ENCODE measurements at regions not wholly inside any gene's neighbourhood (a gene's known extent, or its start where the extent isn't known, plus 50 kb on each side); places are given as distances from the start of the nearest gene placed in this dataset.
"Not testable (repeated sequence)": the region's sequence is repeated elsewhere in the genome, so short reads cannot be mapped to it uniquely, and the experiment has no call there.

- FAIRE-seq = no peak
- DNase-seq (ENCODE audit: insufficient read length, low spot score) = no peak
- TF ChIP-seq POLR2A (IDR thresholded peaks at IDR 0.05; ENCODE audit: low read depth, low read length) = no peak
These were observed 77.6 kb downstream of the SETD4 start for GRCh38 chr21:35982717-35983116.

GRCh38 chr21:35981514-35982070, 78.7 kb downstream of the SETD4 start:
- TF ChIP-seq POLR2A (IDR thresholded peaks at IDR 0.05; ENCODE audit: low read depth, low read length) = no peak
- no peak for DNase-seq (ENCODE audit: insufficient read length, low spot score)
- no peak for FAIRE-seq

GRCh38 chr21:35980821-35981220, 79.5 kb downstream of the SETD4 start:
- DNase-seq (ENCODE audit: insufficient read length, low spot score) (no peak), FAIRE-seq (no peak)
- TF ChIP-seq POLR2A (IDR thresholded peaks at IDR 0.05; ENCODE audit: low read depth, low read length) = no peak

- DNase-seq (ENCODE audit: insufficient read length, low spot score); FAIRE-seq: not testable (repeated sequence)
These were observed 82.5 kb downstream of the SETD4 start for GRCh38 chr21:35977860-35978259.

GRCh38 chr21:35976929-35977328, 83.4 kb downstream of the SETD4 start:
- DNase-seq (ENCODE audit: insufficient read length, low spot score) = no peak
- TF ChIP-seq POLR2A (IDR thresholded peaks at IDR 0.05; ENCODE audit: low read depth, low read length) = no peak
- no peak for FAIRE-seq

- TF ChIP-seq POLR2A (IDR thresholded peaks at IDR 0.05; ENCODE audit: low read depth, low read length) = no peak
- FAIRE-seq (no peak), DNase-seq (ENCODE audit: insufficient read length, low spot score) (no peak)
These were observed 83.8 kb downstream of the SETD4 start for GRCh38 chr21:35976481-35976880.

GRCh38 chr21:35974775-35975174, 85.6 kb downstream of the SETD4 start:
- FAIRE-seq (no peak), DNase-seq (ENCODE audit: insufficient read length, low spot score) (no peak)
- TF ChIP-seq POLR2A (IDR thresholded peaks at IDR 0.05; ENCODE audit: low read depth, low read length) = no peak

- FAIRE-seq = no peak
These were observed 88.5 kb downstream of the SETD4 start for GRCh38 chr21:35971824-35972223.

GRCh38 chr21:35969281-35969680, 91.0 kb downstream of the SETD4 start:
- no peak for DNase-seq (ENCODE audit: insufficient read length, low spot score)
- no peak for FAIRE-seq
- TF ChIP-seq POLR2A (IDR thresholded peaks at IDR 0.05; ENCODE audit: low read depth, low read length) = no peak

More at GRCh38 chr21:35971824-35972223, 88.5 kb downstream of the SETD4 start:
- no peak for TF ChIP-seq POLR2A (IDR thresholded peaks at IDR 0.05; ENCODE audit: low read depth, low read length)
- no peak for DNase-seq (ENCODE audit: insufficient read length, low spot score)

GRCh38 chr21:35968564-35968963, 91.8 kb downstream of the SETD4 start:
- FAIRE-seq (no peak), DNase-seq (ENCODE audit: insufficient read length, low spot score) (no peak)
- TF ChIP-seq POLR2A (IDR thresholded peaks at IDR 0.05; ENCODE audit: low read depth, low read length) = no peak

GRCh38 chr21:35965699-35966098, 94.6 kb downstream of the SETD4 start:
- no peak for FAIRE-seq
- no peak for TF ChIP-seq POLR2A (IDR thresholded peaks at IDR 0.05; ENCODE audit: low read depth, low read length)
- DNase-seq (ENCODE audit: insufficient read length, low spot score) = no peak

- FAIRE-seq (no peak), DNase-seq (ENCODE audit: insufficient read length, low spot score) (peak; percentile 23)
- TF ChIP-seq POLR2A (IDR thresholded peaks at IDR 0.05; ENCODE audit: low read depth, low read length) = peak; percentile 24; the same call in 1 of the 2 replicates
These were observed 96.3 kb downstream of the SETD4 start for GRCh38 chr21:35963920-35964451.

GRCh38 chr21:35962917-35963316, 97.4 kb downstream of the SETD4 start:
- DNase-seq (ENCODE audit: insufficient read length, low spot score) (no peak), FAIRE-seq (no peak)
- TF ChIP-seq POLR2A (IDR thresholded peaks at IDR 0.05; ENCODE audit: low read depth, low read length) = no peak

- FAIRE-seq = no peak
- TF ChIP-seq POLR2A (IDR thresholded peaks at IDR 0.05; ENCODE audit: low read depth, low read length) = no peak
These were observed 106.3 kb downstream of the SETD4 start for GRCh38 chr21:35954066-35954465.

GRCh38 chr21:35953597-35953996, 106.7 kb downstream of the SETD4 start:
- FAIRE-seq = no peak
- no peak for TF ChIP-seq POLR2A (IDR thresholded peaks at IDR 0.05; ENCODE audit: low read depth, low read length)
- no peak for DNase-seq (ENCODE audit: insufficient read length, low spot score)

More at GRCh38 chr21:35954066-35954465, 106.3 kb downstream of the SETD4 start:
- no peak for DNase-seq (ENCODE audit: insufficient read length, low spot score)
